ACC112 (cell line): ENCODE measurements at regions not wholly inside any gene's neighbourhood (a gene's known extent, or its start where the extent isn't known, plus 50 kb on each side); places are given as distances from the start of the nearest gene placed in this dataset.

ENCODE experiments used
- H2AFZ ChIP-seq: fragments of 200-600 bp; sonication (generic); one replicate; pipeline ENCODE4 v1.6.0; 2017; ENCODE audit warnings: antibody characterized with exemption, low read length; ENCODE audit not compliant: unreplicated experiment
- H3K27ac ChIP-seq: fragments of 200-600 bp; sonication (generic); 2 replicates; pipeline ENCODE4 v1.5.1; 2014; ENCODE audit warnings: low read depth, mild to moderate bottlenecking, antibody characterized with exemption, low read length, moderate library complexity
- H3K27me3 ChIP-seq: fragments of 200-600 bp; sonication (generic); 2 replicates; pipeline ENCODE4 v1.6.1; 2014; ENCODE audit warnings: mild to moderate bottlenecking, antibody characterized with exemption, low read length, moderate library complexity, mixed read lengths; ENCODE audit not compliant: insufficient read depth
- H3K36me3 ChIP-seq: fragments of 200-600 bp; sonication (generic); 2 replicates; pipeline ENCODE4 v1.6.1; 2016; ENCODE audit warnings: mild to moderate bottlenecking, antibody characterized with exemption, low read length, moderate library complexity, mixed read lengths; ENCODE audit not compliant: insufficient read depth
- H3K4me1 ChIP-seq: fragments of 200-600 bp; sonication (generic); one replicate; pipeline ENCODE4 v1.6.1; 2016; ENCODE audit warnings: low read length, mixed read lengths; ENCODE audit not compliant: insufficient read depth, unreplicated experiment, control insufficient read depth
- H3K4me3 ChIP-seq: fragments of 200-600 bp; sonication (generic); 2 replicates; pipeline ENCODE4 v1.5.1; 2014; ENCODE audit warnings: mild to moderate bottlenecking, low read depth, low read length
- H3K79me2 ChIP-seq: fragments of 200-600 bp; sonication (generic); one replicate; pipeline ENCODE4 v1.6.0; 2016; ENCODE audit warnings: low read length; ENCODE audit not compliant: control insufficient read depth, unreplicated experiment, insufficient read depth

- H3K4me3 ChIP-seq, result no peak overlapping the region
- H3K27ac ChIP-seq, result no peak overlapping the region
- H3K36me3 ChIP-seq, result no peaks in the 10 kb centered on the region
- H2AFZ ChIP-seq, result no peak overlapping the region
- no peaks in the 10 kb centered on the region for H3K79me2 ChIP-seq
- peaks cover 19% of the 10 kb centered on the region for H3K4me1 ChIP-seq
- no peaks in the 10 kb centered on the region for H3K27me3 ChIP-seq
These were observed 62.2 kb upstream of the CAPRIN2 start for GRCh38 chr12:30816742-30817465.

- Histone ChIP-seq H2AFZ (no peak overlapping the region), H3K27ac (no peak overlapping the region)
These were observed 59.5 kb upstream of the CAPRIN2 start for GRCh38 chr12:30814295-30814655.

DNA sequence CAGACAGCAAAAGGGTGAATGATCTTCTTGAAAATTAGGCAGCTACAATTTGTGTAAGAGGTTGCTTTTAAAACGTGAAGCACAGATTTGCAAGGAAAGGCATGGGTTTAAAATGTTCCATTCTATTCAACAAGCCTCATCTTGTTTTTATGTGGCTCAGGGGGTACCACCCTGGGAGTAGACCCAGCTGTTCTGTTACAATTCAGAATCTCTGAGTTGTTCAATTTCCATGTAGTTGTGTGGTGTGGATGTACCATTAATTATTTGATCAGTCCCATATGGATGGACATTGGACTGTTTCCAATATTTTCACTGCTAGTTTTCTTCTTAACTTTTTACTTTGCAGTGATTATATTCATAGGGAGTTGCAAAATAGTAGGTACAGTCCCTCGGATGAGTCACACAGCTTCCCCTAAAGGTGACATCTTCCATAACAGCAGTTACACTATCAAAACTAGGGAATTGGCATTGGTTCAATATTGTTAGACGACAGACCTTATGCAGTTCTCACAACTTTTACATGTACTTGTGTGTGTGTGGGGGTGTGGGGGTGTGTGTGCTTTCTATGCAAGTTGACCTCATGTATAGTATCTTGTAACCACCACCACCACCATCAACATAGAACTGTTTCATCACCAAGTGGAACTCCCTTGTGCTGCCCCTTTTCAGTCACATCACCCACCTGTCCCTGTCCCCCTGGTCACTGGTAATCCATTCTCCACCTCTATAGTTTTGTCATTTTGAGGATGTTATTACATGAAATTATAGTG is 59.0 kb upstream of the CAPRIN2 start:
- Histone ChIP-seq H3K27ac (no peak overlapping the region), H3K36me3 (0 out of 2 replicates have a peak, but pooled peaks cover 2% of the 10 kb centered on the region), H3K4me3 (no peak overlapping the region), H3K4me1 (peaks cover 15% of the 10 kb centered on the region), H3K27me3 (no peaks in the 10 kb centered on the region), H2AFZ (no peak overlapping the region), H3K79me2 (no peaks in the 10 kb centered on the region)

More at GRCh38 chr12:30814295-30814655, 59.5 kb upstream of the CAPRIN2 start:
- Histone ChIP-seq H3K4me3 (no peak overlapping the region), H3K36me3 (no peaks in the 10 kb centered on the region), H3K4me1 (peaks cover 15% of the 10 kb centered on the region), H3K79me2 (no peaks in the 10 kb centered on the region), H3K27me3 (no peaks in the 10 kb centered on the region)

DNA sequence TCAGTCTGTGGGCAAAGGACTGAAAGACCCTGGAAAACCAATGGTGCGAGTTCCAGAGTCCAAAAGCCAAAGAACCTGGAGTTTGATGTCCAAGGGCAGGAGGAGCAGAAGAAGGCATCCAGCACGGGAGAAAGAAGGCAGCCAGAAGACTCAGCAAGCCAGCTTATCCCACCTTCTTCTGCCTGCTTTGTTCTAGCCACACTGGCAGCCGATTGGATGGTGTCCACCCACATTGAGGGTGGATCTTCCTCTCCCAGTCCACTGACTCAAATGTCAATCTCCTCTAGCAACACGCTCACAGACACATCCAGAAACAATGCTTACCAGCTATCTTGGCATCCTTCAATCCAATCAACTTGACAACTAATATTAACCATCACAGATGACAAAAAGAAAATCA is 57.2 kb upstream of the CAPRIN2 start:
- Histone ChIP-seq H3K27me3 (no peaks in the 10 kb centered on the region), H3K79me2 (no peaks in the 10 kb centered on the region), H3K4me1 (peaks cover 15% of the 10 kb centered on the region), H2AFZ (no peak overlapping the region), H3K4me3 (no peak overlapping the region), H3K36me3 (0 out of 2 replicates have a peak, but pooled peaks cover 3% of the 10 kb centered on the region), H3K27ac (no peak overlapping the region)

DNA sequence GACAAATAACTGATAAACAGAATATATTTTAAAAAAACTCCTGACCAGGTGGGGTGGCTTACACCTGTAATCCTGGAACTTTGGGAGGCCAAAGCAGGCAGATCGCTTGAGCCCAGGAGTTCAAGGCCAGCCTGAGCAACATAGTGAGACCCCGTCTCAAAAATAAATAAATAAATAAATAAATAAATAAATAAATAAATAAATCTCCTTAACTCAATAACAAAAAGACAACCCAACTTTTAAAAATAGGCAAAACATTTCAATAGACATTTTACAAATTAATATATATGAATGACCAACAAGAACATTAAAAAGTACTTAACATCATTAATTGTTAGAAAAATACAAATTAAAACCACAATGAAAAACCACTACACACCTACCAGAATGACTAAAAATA is 56.2 kb upstream of the CAPRIN2 start:
- no peak overlapping the region for H2AFZ ChIP-seq
- no peak overlapping the region for H3K4me3 ChIP-seq
- H3K27me3 ChIP-seq, result no peaks in the 10 kb centered on the region
- no peaks in the 10 kb centered on the region for H3K79me2 ChIP-seq
- H3K27ac ChIP-seq, result no peak overlapping the region
- 0 out of 2 replicates have a peak, but pooled peaks cover 3% of the 10 kb centered on the region for H3K36me3 ChIP-seq
- H3K4me1 ChIP-seq, result peaks cover 15% of the 10 kb centered on the region

GRCh38 chr12:30807695-30808034 is 52.9 kb upstream of the CAPRIN2 start:
- no peak overlapping the region for H3K4me3 ChIP-seq
- no peaks in the 10 kb centered on the region for H3K79me2 ChIP-seq
- H3K36me3 ChIP-seq, result peaks cover 17% of the 10 kb centered on the region
- H2AFZ ChIP-seq, result no peak overlapping the region
- H3K27me3 ChIP-seq, result no peaks in the 10 kb centered on the region
- no peak overlapping the region for H3K27ac ChIP-seq
- no peaks in the 10 kb centered on the region for H3K4me1 ChIP-seq

- Histone ChIP-seq H3K4me3 (no peak overlapping the region), H3K36me3 (peaks cover 20% of the 10 kb centered on the region), H3K79me2 (no peaks in the 10 kb centered on the region), H3K27ac (no peak overlapping the region), H2AFZ (no peak overlapping the region), H3K27me3 (no peaks in the 10 kb centered on the region), H3K4me1 (no peaks in the 10 kb centered on the region)
These were observed 52.4 kb upstream of the CAPRIN2 start for GRCh38 chr12:30806989-30807694.

DNA sequence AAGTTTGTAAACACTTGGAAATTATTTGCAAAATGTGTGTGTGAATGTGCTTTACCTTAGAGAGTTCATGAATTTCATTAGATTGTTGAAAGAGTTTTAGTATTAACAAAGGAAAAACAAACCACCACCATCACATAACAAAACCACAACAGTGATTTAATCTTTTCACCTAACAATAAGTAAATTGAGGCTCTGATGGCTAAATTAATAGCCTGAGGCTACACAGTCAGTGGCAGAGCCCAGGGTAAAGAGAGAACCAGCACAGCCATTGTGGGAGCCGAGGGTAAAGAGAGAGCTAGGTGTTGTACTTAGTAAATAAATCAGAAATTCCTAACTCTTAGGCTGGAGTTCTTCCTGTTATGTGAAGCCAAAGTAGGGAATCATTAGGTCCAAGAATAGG is 51.2 kb upstream of the CAPRIN2 start:
- H3K27me3 ChIP-seq, result no peaks in the 10 kb centered on the region
- H3K4me3 ChIP-seq, result no peak overlapping the region
- H3K36me3 ChIP-seq, result peaks cover 31% of the 10 kb centered on the region
- no peak overlapping the region for H3K27ac ChIP-seq
- H3K79me2 ChIP-seq, result no peaks in the 10 kb centered on the region
- H3K4me1 ChIP-seq, result no peaks in the 10 kb centered on the region
- no peak overlapping the region for H2AFZ ChIP-seq
